ENCODE measurements at regions not wholly inside any gene's neighbourhood (a gene's known extent, or its start where the extent isn't known, plus 50 kb on each side); places are given as distances from the start of the nearest gene placed in this dataset.

DNA sequence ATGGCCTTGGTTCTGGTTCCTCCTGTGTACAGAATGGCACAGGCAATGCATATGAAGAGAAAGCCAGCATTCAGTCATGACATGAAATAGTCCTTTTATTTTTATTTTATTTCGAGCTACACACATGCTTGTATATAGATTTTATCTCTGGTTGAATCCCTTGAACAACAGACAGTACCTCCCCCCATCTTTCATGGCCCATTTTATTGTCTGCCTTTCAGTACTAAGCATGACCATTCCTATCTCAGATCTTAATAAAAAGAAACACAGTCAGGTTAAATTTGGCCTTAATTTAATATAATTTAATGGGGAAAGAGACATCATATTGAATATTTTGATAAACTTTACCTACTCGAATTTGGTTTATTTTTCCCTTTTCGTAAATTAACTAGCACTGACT, 76.4 kb upstream of the VANGL1 start:
- intact Hi-C loops (cut with micrococcal nuclease; ENCODE audit: unreplicated experiment): no loop called here
- WGBS (ENCODE audit: low lambda C conversion rate): 2% methylated on average over 3 of the region's 3 CpGs
- Histone ChIP-seq H3K4me2 (ENCODE audit: low read depth, low read length) (no peak overlapping the region), H2AFZ (ENCODE audit: low read length) (no peak overlapping the region), H3K9ac (ENCODE audit: insufficient read depth, low read depth, low read length) (no peak overlapping the region), H3K4me3 (replicated peaks in 1 of 3; ENCODE audit: insufficient read depth in 1 of 3, low read depth in 2 of 3, low read length in 3 of 3) (no peak overlapping the region), H4K20me1 (ENCODE audit: insufficient read depth, low read length) (no peaks in the 10 kb centered on the region), H3K79me2 (ENCODE audit: insufficient read depth, low read length) (no peaks in the 10 kb centered on the region), H3K27me3 (ENCODE audit: control insufficient read depth in 1 of 2, insufficient read depth in 2 of 2, low read length in 2 of 2) (peaks cover 0 to 7% of the 10 kb centered on the region in 2 experiments; a peak in 2 of 5 replicates), H3K9me3 (ENCODE audit: low read length) (peaks cover 10% of the 10 kb centered on the region), H3K4me1 (ENCODE audit: insufficient read depth, low read length) (no peaks in the 10 kb centered on the region), H3K36me3 (replicated peaks in 1 of 2; ENCODE audit: control insufficient read depth in 1 of 2, insufficient read depth in 2 of 2, low read length in 2 of 2) (no peaks in the 10 kb centered on the region), H3K27ac (ENCODE audit: extremely low read length, insufficient read depth, low read length) (no peak overlapping the region)
- CTCF ChIA-PET (ENCODE audit: low intra/inter-chr PET ratio, low total read pairs): no interaction called here
- no peak for FAIRE-seq
- in situ Hi-C loops (cut with HindIII; ENCODE audit: extremely low pct_ligation_motif_present, low pct_unique_long_range_greater_than_20kb): no loop called here
- TF ChIP-seq ZNF616 (CRISPR knock-in tag; IDR thresholded peaks at IDR 0.05; ENCODE audit: low read depth) (no peak), NFYB (CRISPR knock-in tag; IDR thresholded peaks at IDR 0.05) (no peak), IRF2 (CRISPR knock-in tag; IDR thresholded peaks at IDR 0.05) (no peak), ZNF629 (CRISPR knock-in tag; conservative IDR thresholded peaks at IDR 0.05) (no peak), ZNF282 (IDR thresholded peaks at IDR 0.05; ENCODE audit: partially characterized antibody) (no peak), HOXA9 (CRISPR knock-in tag; IDR thresholded peaks at IDR 0.05; ENCODE audit: borderline replicate concordance) (no peak)
- TF ChIP-seq, protein P1, sequence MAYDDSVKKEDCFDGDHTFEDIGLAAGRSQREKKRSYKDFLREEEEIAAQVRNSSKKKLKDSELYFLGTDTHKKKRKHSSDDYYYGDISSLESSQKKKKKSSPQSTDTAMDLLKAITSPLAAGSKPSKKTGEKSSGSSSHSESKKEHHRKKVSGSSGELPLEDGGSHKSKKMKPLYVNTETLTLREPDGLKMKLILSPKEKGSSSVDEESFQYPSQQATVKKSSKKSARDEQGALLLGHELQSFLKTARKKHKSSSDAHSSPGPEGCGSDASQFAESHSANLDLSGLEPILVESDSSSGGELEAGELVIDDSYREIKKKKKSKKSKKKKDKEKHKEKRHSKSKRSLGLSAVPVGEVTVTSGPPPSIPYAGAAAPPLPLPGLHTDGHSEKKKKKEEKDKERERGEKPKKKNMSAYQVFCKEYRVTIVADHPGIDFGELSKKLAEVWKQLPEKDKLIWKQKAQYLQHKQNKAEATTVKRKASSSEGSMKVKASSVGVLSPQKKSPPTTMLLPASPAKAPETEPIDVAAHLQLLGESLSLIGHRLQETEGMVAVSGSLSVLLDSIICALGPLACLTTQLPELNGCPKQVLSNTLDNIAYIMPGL (CRISPR knock-in tag; IDR thresholded peaks at IDR 0.05; ENCODE audit: borderline replicate concordance in 1 of 2, low read depth in 1 of 2): no peak
- TF ChIP-seq, protein P2, sequence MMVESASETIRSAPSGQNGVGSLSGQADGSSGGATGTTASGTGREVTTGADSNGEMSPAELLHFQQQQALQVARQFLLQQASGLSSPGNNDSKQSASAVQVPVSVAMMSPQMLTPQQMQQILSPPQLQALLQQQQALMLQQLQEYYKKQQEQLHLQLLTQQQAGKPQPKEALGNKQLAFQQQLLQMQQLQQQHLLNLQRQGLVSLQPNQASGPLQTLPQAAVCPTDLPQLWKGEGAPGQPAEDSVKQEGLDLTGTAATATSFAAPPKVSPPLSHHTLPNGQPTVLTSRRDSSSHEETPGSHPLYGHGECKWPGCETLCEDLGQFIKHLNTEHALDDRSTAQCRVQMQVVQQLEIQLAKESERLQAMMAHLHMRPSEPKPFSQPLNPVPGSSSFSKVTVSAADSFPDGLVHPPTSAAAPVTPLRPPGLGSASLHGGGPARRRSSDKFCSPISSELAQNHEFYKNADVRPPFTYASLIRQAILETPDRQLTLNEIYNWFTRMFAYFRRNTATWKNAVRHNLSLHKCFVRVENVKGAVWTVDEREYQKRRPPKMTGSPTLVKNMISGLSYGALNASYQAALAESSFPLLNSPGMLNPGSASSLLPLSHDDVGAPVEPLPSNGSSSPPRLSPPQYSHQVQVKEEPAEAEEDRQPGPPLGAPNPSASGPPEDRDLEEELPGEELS (CRISPR knock-in tag; IDR thresholded peaks at IDR 0.05): no peak
- POLR2A ChIA-PET: no interaction called here
- no TSS peak for BruUV-seq (replicated peaks)
- ATAC-seq: no peak
- no peak for DNase-seq (ENCODE audit: low spot score)

All from HepG2 (cell line).